ENCODE measurements at regions not wholly inside any gene's neighbourhood (a gene's known extent, or its start where the extent isn't known, plus 50 kb on each side); places are given as distances from the start of the nearest gene placed in this dataset.
"Not testable (repeated sequence)": the region's sequence is repeated elsewhere in the genome, so short reads cannot be mapped to it uniquely, and the experiment has no call there.

DNA sequence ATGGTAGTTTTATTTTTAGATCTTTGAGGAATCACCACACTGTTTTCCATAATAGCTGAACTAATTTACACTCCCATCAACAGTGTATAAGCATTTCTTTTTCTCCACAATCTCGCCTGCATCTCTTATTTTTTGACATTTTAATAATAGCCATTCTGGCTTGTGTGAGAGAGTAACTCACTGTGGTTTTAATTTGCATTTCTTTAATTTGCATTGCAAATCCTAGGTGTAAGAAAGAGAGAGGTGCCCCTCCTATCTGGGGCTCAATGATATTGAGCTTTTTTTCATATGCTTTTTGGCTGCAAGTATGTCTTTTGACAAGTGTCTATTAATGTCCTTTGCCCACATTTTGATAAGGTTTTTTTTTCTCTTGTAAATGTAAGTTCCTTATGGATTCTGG, 106.3 kb upstream of the SLC27A6 start:
- no peak overlapping the region for H3K4me3 ChIP-seq (ENCODE audit: low read depth, low read length)
- no peak for DNase-seq (ENCODE audit: low read depth)
- TF ChIP-seq, protein P1, sequence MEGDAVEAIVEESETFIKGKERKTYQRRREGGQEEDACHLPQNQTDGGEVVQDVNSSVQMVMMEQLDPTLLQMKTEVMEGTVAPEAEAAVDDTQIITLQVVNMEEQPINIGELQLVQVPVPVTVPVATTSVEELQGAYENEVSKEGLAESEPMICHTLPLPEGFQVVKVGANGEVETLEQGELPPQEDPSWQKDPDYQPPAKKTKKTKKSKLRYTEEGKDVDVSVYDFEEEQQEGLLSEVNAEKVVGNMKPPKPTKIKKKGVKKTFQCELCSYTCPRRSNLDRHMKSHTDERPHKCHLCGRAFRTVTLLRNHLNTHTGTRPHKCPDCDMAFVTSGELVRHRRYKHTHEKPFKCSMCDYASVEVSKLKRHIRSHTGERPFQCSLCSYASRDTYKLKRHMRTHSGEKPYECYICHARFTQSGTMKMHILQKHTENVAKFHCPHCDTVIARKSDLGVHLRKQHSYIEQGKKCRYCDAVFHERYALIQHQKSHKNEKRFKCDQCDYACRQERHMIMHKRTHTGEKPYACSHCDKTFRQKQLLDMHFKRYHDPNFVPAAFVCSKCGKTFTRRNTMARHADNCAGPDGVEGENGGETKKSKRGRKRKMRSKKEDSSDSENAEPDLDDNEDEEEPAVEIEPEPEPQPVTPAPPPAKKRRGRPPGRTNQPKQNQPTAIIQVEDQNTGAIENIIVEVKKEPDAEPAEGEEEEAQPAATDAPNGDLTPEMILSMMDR (IDR thresholded peaks at IDR 0.05; ENCODE audit: low read depth, low read length, missing control alignments), result no peak

DNA sequence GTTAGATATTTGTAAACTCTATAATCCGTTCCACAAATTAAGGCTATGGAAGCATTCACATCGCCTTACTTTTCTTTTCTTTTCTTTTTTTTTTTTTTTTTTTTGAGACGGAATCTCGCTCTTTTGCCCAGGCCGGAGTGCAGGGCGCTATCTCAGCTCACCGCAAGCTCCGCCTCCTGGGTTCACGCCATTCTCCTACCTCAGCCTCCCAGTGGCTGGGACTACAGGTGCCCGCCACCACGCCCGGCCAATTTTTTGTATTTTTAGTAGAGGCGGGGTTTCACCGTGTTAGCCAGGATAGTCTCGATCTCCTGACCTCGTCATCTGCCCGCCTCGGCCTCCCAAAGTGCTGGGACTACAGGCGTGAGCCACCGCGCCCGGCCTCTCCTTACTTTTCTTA, 104.1 kb upstream of the SLC27A6 start:
- not testable (repeated sequence) for DNase-seq (ENCODE audit: low read depth); H3K4me3 ChIP-seq (ENCODE audit: low read depth, low read length)

DNA sequence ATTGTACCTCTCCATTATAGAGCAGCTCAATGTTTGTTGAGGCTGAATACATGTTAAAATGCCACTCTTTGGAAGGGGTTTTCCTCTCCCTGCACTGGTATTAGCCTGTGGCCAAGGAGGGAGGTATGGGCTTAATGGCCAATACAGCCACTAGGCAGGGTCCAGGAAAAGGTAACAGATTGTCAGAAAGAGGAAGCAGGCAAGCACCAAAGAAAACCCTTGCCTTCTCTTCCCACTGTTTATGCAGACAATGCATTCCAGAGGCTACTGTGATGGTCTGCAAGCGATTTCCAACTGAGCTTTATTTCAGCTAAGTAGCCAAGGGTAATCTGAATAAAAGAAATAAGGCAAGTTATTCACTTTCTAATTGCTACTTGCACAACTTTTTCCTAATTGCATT, 95.3 kb upstream of the SLC27A6 start:
- no peak overlapping the region for H3K4me3 ChIP-seq (ENCODE audit: low read depth, low read length)
- TF ChIP-seq, protein P1 (IDR thresholded peaks at IDR 0.05; ENCODE audit: low read depth, low read length, missing control alignments), result no peak

GRCh38 chr5:128870373-128870772, 94.9 kb upstream of the SLC27A6 start:
- no peak for DNase-seq (ENCODE audit: low read depth)
- no peak overlapping the region for H3K4me3 ChIP-seq (ENCODE audit: low read depth, low read length)
- TF ChIP-seq, protein P1 (IDR thresholded peaks at IDR 0.05; ENCODE audit: low read depth, low read length, missing control alignments), result no peak

More for the DNA sequence above, 95.3 kb upstream of the SLC27A6 start:
- no peak for DNase-seq (ENCODE audit: low read depth)

DNA sequence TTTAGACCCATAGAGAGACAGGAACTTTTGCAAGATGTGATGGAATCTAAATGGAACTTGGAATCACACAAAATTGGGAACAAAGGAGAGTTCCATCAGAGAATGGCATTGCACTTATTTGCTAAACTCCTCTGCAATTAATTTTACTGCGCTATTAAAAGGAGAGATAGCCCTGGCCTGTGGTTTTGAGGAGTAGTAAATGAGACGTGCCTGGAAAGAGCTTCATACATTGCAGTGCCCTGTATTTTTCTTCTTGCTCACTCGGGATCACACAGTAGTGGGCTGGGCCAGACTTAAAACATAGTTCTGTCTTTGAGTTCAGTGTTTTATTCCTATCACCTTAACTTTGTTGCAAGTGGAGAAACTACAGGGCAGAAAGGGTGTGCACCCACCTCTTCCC, 94.4 kb upstream of the SLC27A6 start:
- TF ChIP-seq, protein P1 (IDR thresholded peaks at IDR 0.05; ENCODE audit: low read depth, low read length, missing control alignments), result no peak

GRCh38 chr5:128876569-128877382, 88.5 kb upstream of the SLC27A6 start:
- H3K4me3 ChIP-seq (ENCODE audit: low read depth, low read length), result no peak overlapping the region

More for the DNA sequence above, 94.4 kb upstream of the SLC27A6 start:
- no peak for DNase-seq (ENCODE audit: low read depth)
- no peak overlapping the region for H3K4me3 ChIP-seq (ENCODE audit: low read depth, low read length)

DNA sequence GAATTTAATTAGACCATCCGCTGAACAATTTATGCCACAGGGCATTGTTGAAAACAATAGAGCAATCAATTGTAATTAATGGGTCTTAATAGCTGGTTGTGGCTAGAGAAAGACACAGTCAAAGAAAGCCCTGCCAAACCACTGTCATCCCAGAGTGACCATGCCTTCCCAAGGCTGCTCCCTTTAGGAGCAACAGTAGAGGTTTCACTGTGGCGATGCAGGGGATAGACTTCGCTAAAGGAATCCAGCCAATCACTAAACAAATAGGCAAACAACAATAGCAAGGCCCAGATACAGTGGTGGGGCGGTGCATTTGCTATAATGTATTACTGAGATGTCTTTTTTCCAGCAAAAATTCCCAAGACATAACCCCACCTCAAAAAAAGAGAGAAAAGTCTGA, 87.8 kb upstream of the SLC27A6 start:
- DNase-seq (ENCODE audit: low read depth), result no peak
- no peak overlapping the region for H3K4me3 ChIP-seq (ENCODE audit: low read depth, low read length)
- TF ChIP-seq, protein P1 (IDR thresholded peaks at IDR 0.05; ENCODE audit: low read depth, low read length, missing control alignments), result no peak

More at GRCh38 chr5:128876569-128877382, 88.5 kb upstream of the SLC27A6 start:
- DNase-seq (ENCODE audit: low read depth), result no peak
- TF ChIP-seq, protein P1 (IDR thresholded peaks at IDR 0.05; ENCODE audit: low read depth, low read length, missing control alignments), result no peak
